ENCODE measurements at regions not wholly inside any gene's neighbourhood (a gene's known extent, or its start where the extent isn't known, plus 50 kb on each side); places are given as distances from the start of the nearest gene placed in this dataset.

- no peak for TF ChIP-seq YY1 (IDR thresholded peaks at IDR 0.05; ENCODE audit: insufficient read depth, insufficient read length)
- TF ChIP-seq SUZ12 (IDR thresholded peaks at IDR 0.05; ENCODE audit: extremely low read depth, insufficient read depth, insufficient read length): no peak
- TF ChIP-seq ZNF274 (IDR thresholded peaks at IDR 0.05; ENCODE audit: low read depth, low read length): no peak
Measured at GRCh38 chr4:112776535-112776934, 139.6 kb downstream of the LARP7 start.
